Spinal cord (tissue), 9 donors: ENCODE measurements at regions not wholly inside any gene's neighbourhood (a gene's known extent, or its start where the extent isn't known, plus 50 kb on each side); places are given as distances from the start of the nearest gene placed in this dataset.

ENCODE experiments used
- DNase-seq, 6 donors: peaks; one replicate each; pipeline versions ENCODE4 v3.0.0 to v3.0.0-alpha.2; 2013 to 2015; ENCODE audit warnings: low spot score in 6 of 6, low read depth in 4 of 6
- H3K27ac ChIP-seq: one replicate; pipeline ENCODE4 v1.5.1; 2013; ENCODE audit warnings: low read depth, low read length, control low read depth
- H3K27me3 ChIP-seq: one replicate; pipeline ENCODE4 v1.6.1; 2013; ENCODE audit warnings: low read length; ENCODE audit not compliant: control insufficient read depth, insufficient read depth
- H3K36me3 ChIP-seq: one replicate; pipeline ENCODE4 v1.6.1; 2013; ENCODE audit warnings: low read length; ENCODE audit not compliant: control insufficient read depth, insufficient read depth
- H3K4me1 ChIP-seq: one replicate; pipeline ENCODE4 v1.6.1; 2013; ENCODE audit warnings: low read length; ENCODE audit not compliant: control insufficient read depth, insufficient read depth
- H3K4me3 ChIP-seq: one replicate; pipeline ENCODE4 v1.5.1; 2013; ENCODE audit warnings: low read depth, low read length, control low read depth
- H3K9me3 ChIP-seq: one replicate; pipeline ENCODE4 v1.6.1; 2013; ENCODE audit warnings: low read length; ENCODE audit not compliant: control insufficient read depth, insufficient read depth
- WGBS: methylation state at CpG from one replicate; pipeline ENCODE4 v1.1.5; 2013; ENCODE audit warnings: missing lambda C conversion rate; ENCODE audit not compliant: insufficient coverage; 5-methylcytosine and 5-hydroxymethylcytosine counted together
- donor health status: healthy.

GRCh38 chr6:71383901-71384489 lies 95.4 kb downstream of the OGFRL1 start:
- Histone ChIP-seq H3K4me1 (no peaks in the 10 kb centered on the region), H3K4me3 (no peak overlapping the region), H3K9me3 (no peaks in the 10 kb centered on the region), H3K27me3 (no peaks in the 10 kb centered on the region), H3K36me3 (no peaks in the 10 kb centered on the region), H3K27ac (no peak overlapping the region)
- no CpG with 5 or more reads among the region's 5 CpGs for WGBS
- peak in 5 of 6 donors; percentile 35 to 88 (median 47) for DNase-seq

- no peak overlapping the region for H3K27ac ChIP-seq
- H3K9me3 ChIP-seq: no peaks in the 10 kb centered on the region
- no peaks in the 10 kb centered on the region for H3K36me3 ChIP-seq
- H3K4me1 ChIP-seq: no peaks in the 10 kb centered on the region
- WGBS: no CpG with 5 or more reads among the region's 1 CpG
- no peaks in the 10 kb centered on the region for H3K27me3 ChIP-seq
- no peak overlapping the region for H3K4me3 ChIP-seq
- DNase-seq: no peak
These were observed 96.7 kb downstream of the OGFRL1 start for GRCh38 chr6:71385111-71385822.

- Histone ChIP-seq H3K4me1 (no peaks in the 10 kb centered on the region), H3K9me3 (no peaks in the 10 kb centered on the region), H3K27me3 (no peaks in the 10 kb centered on the region), H3K27ac (no peak overlapping the region), H3K4me3 (no peak overlapping the region), H3K36me3 (no peaks in the 10 kb centered on the region)
- no CpG with 5 or more reads among the region's 4 CpGs for WGBS
- no peak for DNase-seq
These were observed 97.6 kb downstream of the OGFRL1 start for GRCh38 chr6:71386215-71386614.

GRCh38 chr6:71387179-71387578 lies 98.6 kb downstream of the OGFRL1 start:
- Histone ChIP-seq H3K4me1 (no peaks in the 10 kb centered on the region), H3K36me3 (no peaks in the 10 kb centered on the region), H3K27ac (no peak overlapping the region), H3K9me3 (no peaks in the 10 kb centered on the region), H3K4me3 (no peak overlapping the region), H3K27me3 (no peaks in the 10 kb centered on the region)
- no peak for DNase-seq

- Histone ChIP-seq H3K27ac (no peak overlapping the region), H3K4me1 (no peaks in the 10 kb centered on the region), H3K36me3 (no peaks in the 10 kb centered on the region), H3K4me3 (no peak overlapping the region), H3K9me3 (no peaks in the 10 kb centered on the region), H3K27me3 (no peaks in the 10 kb centered on the region)
- DNase-seq: no peak
- no CpG with 5 or more reads among the region's 1 CpG for WGBS
These were observed 99.6 kb downstream of the OGFRL1 start for GRCh38 chr6:71388068-71388744.

- no peaks in the 10 kb centered on the region for H3K9me3 ChIP-seq
- WGBS: 0% methylated on average over 1 of the region's 4 CpGs
- no peak for DNase-seq
- H3K4me3 ChIP-seq: no peak overlapping the region
- H3K36me3 ChIP-seq: no peaks in the 10 kb centered on the region
- H3K4me1 ChIP-seq: no peaks in the 10 kb centered on the region
- no peaks in the 10 kb centered on the region for H3K27me3 ChIP-seq
- no peak overlapping the region for H3K27ac ChIP-seq
These were observed 100.4 kb downstream of the OGFRL1 start for GRCh38 chr6:71388856-71389527.

GRCh38 chr6:71391126-71391525 lies 102.5 kb downstream of the OGFRL1 start:
- H3K27ac ChIP-seq: no peak overlapping the region
- H3K4me3 ChIP-seq: no peak overlapping the region
- WGBS: no CpG with 5 or more reads among the region's 1 CpG
- no peaks in the 10 kb centered on the region for H3K9me3 ChIP-seq
- peaks cover 5% of the 10 kb centered on the region for H3K4me1 ChIP-seq
- no peak for DNase-seq
- H3K36me3 ChIP-seq: no peaks in the 10 kb centered on the region
- H3K27me3 ChIP-seq: no peaks in the 10 kb centered on the region

GRCh38 chr6:71392276-71392675 lies 103.7 kb downstream of the OGFRL1 start:
- no peaks in the 10 kb centered on the region for H3K36me3 ChIP-seq
- H3K27me3 ChIP-seq: no peaks in the 10 kb centered on the region
- no CpG with 5 or more reads among the region's 1 CpG for WGBS
- no peak overlapping the region for H3K4me3 ChIP-seq
- peaks cover 6% of the 10 kb centered on the region for H3K4me1 ChIP-seq
- no peak overlapping the region for H3K27ac ChIP-seq
- H3K9me3 ChIP-seq: no peaks in the 10 kb centered on the region
- no peak for DNase-seq

- H3K4me1 ChIP-seq: peaks cover 6% of the 10 kb centered on the region
- no CpG with 5 or more reads among the region's 1 CpG for WGBS
- H3K9me3 ChIP-seq: no peaks in the 10 kb centered on the region
- peak overlapping the region; percentile 57 for H3K27ac ChIP-seq
- H3K27me3 ChIP-seq: no peaks in the 10 kb centered on the region
- no peak overlapping the region for H3K4me3 ChIP-seq
- DNase-seq: peak in 1 of 6 donors; percentile 29
- H3K36me3 ChIP-seq: no peaks in the 10 kb centered on the region
These were observed 104.9 kb downstream of the OGFRL1 start for GRCh38 chr6:71393471-71393870.
